GM12872 (cell line): ENCODE measurements at regions not wholly inside any gene's neighbourhood (a gene's known extent, or its start where the extent isn't known, plus 50 kb on each side); places are given as distances from the start of the nearest gene placed in this dataset.

Experiments
- CTCF ChIP-seq: IDR thresholded peaks from 3 replicates; pipeline ENCODE4 v1.5.1; 2011; ENCODE audit warnings: low read depth, mild to moderate bottlenecking, low read length, moderate library complexity; ENCODE audit not compliant: insufficient read depth

DNA sequence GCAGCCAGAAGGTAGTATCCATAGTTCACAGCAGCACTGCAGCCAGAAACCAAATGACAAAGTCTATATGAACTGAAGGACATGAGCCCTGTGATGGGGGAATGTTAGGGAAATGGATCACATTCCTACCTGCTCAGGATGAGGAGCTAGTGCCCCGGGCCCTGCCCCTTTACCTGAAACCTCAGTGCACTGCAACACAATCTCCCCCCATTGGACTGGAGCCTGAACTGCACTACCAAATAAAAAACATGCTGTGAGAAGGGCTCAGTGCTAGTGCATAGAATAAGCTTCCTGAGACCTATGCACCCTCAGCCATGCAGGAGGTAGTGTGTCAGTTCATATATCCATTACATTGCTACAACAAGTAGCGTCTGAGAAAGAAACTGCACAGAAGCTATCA, 477.8 kb downstream of the HACE1 start:
- no peak for TF ChIP-seq CTCF

DNA sequence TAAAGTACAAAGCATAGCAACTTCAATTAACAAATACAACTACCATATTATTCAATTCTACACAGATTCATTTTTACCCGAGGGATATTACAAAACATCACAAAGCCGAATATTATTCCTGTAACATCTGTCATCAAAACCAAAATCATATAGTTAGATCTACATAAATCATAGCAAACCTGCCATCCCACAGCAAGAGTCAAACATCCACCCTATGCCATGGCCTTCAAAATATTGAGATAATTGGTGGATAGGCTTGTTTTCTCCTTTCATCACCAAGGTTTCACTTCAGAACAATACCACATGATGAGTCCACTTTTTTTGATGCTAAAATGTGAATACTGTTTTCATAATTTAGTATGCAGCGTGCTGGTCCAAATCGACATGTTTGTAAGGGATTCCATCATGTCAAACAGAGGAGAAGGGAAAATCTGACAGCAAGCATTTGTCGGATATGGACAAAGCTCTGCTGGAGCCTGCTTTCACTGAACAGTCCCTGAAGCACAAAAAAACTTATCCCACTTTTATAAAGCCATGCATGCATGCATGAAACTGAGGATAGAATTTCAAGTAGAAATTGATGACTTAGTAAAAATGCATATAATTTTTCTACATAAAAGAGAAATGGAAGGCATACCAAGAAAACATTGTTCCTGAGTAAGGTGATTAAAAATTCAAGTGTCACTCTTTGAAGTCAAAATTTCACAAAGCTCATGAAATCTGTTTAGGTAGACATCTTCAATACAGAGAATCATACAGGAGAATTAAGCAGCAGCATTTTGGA, 494.1 kb downstream of the HACE1 start:
- no peak for TF ChIP-seq CTCF

DNA sequence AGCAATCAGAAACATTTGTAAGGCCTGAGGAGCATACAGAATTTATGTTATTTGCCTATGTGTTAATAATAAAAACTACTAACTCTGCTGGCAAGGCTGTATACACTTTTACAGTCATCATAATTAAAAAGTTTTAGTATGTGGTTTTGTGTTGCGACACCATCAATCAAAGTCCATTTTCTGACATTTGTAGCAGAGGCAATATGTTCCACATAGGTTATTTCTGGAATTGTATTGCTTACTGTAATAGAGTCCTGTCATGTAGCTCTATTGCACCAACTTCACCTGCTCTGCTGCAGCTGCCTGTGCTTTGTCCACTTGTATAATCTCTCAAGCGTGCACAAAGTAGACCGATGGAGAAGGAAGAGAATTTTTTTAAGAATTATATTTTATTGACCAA, 501.8 kb downstream of the HACE1 start:
- TF ChIP-seq CTCF: no peak

- TF ChIP-seq CTCF: no peak
Measured at GRCh38 chr6:104356197-104356596, 503.5 kb downstream of the HACE1 start.

- no peak for TF ChIP-seq CTCF
Measured at GRCh38 chr6:104349191-104349590, 510.5 kb downstream of the HACE1 start.

- no peak for TF ChIP-seq CTCF
Measured at GRCh38 chr6:104344223-104344622, 515.5 kb downstream of the HACE1 start.

DNA sequence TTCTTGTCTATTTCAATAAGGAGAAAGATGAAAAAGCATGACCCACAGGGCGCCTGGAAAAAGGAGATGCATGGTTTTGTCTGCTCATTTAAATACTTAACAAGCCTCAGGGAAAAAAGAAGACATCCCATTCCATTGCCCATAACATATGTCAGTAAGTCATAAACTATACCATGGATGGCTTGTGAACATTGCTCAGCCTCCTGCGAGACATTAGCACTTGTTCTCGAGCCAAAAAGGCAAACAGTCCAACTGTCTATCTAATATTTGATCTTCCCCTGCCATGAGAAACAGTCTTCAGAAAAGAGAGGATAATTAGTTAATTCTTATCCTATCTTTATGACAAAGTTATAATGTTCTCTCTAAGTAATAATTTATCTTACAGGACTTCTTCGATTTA, 527.4 kb downstream of the HACE1 start:
- TF ChIP-seq CTCF: no peak
